GM18861 (cell line): ENCODE measurements at regions not wholly inside any gene's neighbourhood (a gene's known extent, or its start where the extent isn't known, plus 50 kb on each side); places are given as distances from the start of the nearest gene placed in this dataset.

Experiments
- ATAC-seq: cut with Tn5 transposase; IDR thresholded peaks from one replicate; pipeline ENCODE4 v1.9.1; 2021; ENCODE audit not compliant: unreplicated experiment

- ATAC-seq: no peak
Measured at GRCh38 chr2:138428710-138429440, 72.7 kb upstream of the SPOPL start.

- no peak for ATAC-seq
Measured at GRCh38 chr2:138430181-138430580, 71.4 kb upstream of the SPOPL start.

GRCh38 chr2:138432971-138433370 lies 68.6 kb upstream of the SPOPL start:
- no peak for ATAC-seq

GRCh38 chr2:138433995-138434951 lies 67.3 kb upstream of the SPOPL start:
- no peak for ATAC-seq

- no peak for ATAC-seq
Measured at GRCh38 chr2:138435701-138436100, 65.9 kb upstream of the SPOPL start.

- no peak for ATAC-seq
Measured at GRCh38 chr2:138439733-138440132, 61.8 kb upstream of the SPOPL start.

GRCh38 chr2:138440759-138441158 lies 60.8 kb upstream of the SPOPL start:
- ATAC-seq: no peak

- ATAC-seq: no peak
Measured at GRCh38 chr2:138441916-138442315, 59.7 kb upstream of the SPOPL start.

- ATAC-seq: no peak
Measured at GRCh38 chr2:138444411-138444810, 57.2 kb upstream of the SPOPL start.

GRCh38 chr2:138445227-138445626 lies 56.3 kb upstream of the SPOPL start:
- no peak for ATAC-seq

- no peak for ATAC-seq
Measured at GRCh38 chr2:138446043-138446442, 55.5 kb upstream of the SPOPL start.

GRCh38 chr2:138447889-138448570 lies 53.5 kb upstream of the SPOPL start:
- ATAC-seq: no peak
